GM19372 (cell line): ENCODE measurements at regions not wholly inside any gene's neighbourhood (a gene's known extent, or its start where the extent isn't known, plus 50 kb on each side); places are given as distances from the start of the nearest gene placed in this dataset.
"Not testable (repeated sequence)": the region's sequence is repeated elsewhere in the genome, so short reads cannot be mapped to it uniquely, and the experiment has no call there.

Experiments
- ATAC-seq: cut with Tn5 transposase; IDR thresholded peaks from one replicate; pipeline ENCODE4 v1.9.1; 2021; ENCODE audit warnings: mild to moderate bottlenecking, low read depth, moderate library complexity; ENCODE audit not compliant: unreplicated experiment

DNA sequence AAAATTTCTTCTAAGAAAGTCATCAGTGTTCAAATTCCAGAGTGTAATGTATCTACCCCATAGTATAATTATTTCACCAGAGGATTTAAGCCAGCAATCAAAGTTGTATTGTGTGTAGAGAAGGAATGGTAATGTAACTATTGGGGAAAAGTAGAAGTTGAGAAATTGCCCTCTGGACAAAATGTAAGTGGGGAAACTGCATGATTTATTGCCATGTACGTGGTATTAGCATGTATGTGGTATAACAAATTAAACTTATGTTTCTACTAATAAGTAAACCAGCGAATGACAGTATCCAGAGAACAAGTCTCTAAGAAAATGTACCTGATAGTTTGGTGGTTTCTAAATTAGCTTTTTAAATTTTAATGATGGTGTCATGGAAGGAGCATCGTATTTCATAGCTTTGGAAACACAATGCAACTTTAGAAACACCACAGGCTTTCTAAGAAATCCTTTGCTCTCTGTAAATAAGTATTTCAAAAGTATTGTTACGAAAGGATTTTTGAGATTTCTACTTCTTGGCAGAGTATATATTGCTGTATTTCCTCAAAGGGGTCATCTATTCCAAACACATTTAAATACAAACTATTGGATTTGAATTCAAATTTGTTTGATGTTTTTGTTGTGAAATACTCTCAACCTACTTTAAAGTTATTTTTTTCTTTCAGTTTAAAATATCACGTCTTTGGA lies 1018.9 kb upstream of the ZEB2 start:
- ATAC-seq, result no peak

- ATAC-seq, result no peak
Observed at GRCh38 chr2:145530653-145531052, 1010.7 kb upstream of the ZEB2 start.

DNA sequence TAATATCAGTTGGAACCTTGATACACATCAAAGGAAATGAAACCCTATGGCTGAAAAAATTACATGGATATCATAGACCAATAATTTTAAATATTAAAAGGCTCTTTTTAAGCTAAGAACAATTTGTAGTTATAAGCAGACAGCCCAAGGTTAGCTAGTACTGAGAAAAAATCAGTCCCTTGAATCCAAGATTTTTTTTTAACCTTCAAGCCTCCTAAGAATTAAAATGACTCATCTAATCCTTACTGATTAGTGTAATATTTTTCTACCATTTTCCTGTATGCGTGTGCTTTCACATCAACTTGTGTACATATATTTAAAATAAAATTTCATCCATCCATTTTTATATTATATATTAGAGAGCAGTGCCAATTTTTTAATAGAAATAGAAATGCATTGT lies 1004.9 kb upstream of the ZEB2 start:
- ATAC-seq, result no peak

- no peak for ATAC-seq
Observed at GRCh38 chr2:145524303-145524702, 1004.4 kb upstream of the ZEB2 start.

DNA sequence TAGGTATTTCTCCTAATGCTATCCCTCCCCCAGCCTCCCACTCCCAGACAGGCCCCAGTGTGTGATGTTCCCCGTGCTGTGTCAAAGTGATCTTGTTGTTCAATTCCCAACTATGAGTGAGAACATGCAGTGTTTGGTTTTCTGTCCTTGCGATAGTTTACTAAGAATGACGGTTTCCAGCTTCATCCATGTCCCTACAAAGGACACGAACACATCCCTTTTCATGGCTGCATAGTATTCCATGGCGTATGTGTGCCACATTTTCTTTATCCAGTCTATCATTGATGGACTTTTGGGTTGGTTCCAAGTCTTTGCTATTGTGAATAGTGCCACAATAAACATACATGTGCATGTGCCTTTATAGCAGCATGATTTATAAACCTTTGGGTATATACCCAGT lies 999.3 kb upstream of the ZEB2 start:
- not testable (repeated sequence) for ATAC-seq

GRCh38 chr2:145511946-145512345 lies 992.0 kb upstream of the ZEB2 start:
- ATAC-seq, result no peak

- ATAC-seq, result no peak
Observed at GRCh38 chr2:145503511-145503910, 983.6 kb upstream of the ZEB2 start.

DNA sequence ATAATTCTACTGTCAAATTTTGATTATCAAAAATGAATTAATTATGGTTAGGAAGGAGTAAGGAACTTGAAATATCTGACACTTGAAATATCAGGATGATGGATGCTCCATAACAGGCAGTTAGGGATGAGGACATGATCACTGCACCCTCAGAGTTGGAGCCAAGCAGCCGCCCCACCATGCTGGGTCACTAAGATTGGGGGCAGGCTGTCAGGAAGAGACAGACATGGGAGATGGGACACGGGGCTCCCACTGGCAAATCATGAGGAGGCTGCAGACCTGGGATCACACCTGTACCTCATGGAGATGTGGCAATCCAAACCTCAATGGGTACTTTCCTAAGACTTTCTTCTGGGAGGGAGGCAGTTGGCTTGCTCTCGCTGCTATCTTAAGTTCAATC lies 982.0 kb upstream of the ZEB2 start:
- no peak for ATAC-seq

GRCh38 chr2:145495590-145495989 lies 975.7 kb upstream of the ZEB2 start:
- ATAC-seq, result no peak

GRCh38 chr2:145494441-145494840 lies 974.5 kb upstream of the ZEB2 start:
- ATAC-seq, result no peak

DNA sequence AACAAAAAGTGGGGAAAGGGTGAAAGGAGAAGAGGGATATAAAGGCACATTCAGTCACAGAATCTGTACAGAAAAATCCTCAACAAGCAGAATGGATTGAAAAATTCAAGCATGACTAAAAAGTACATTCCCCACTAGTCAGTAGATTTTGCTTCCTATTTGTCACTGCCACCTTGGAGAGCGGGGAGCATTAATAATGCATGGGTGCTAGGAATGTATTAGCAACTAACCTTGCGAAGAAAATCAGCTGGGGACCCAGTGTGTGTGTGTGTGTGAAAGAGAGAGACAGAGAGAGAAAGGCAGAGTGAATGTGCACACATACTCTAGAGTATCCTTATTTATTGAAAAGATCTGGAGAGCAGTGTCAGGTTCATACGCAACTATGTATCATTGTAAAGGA lies 968.7 kb upstream of the ZEB2 start:
- no peak for ATAC-seq

GRCh38 chr2:145484448-145485097 lies 964.7 kb upstream of the ZEB2 start:
- no peak for ATAC-seq

- ATAC-seq, result no peak
Observed at GRCh38 chr2:145483854-145484253, 963.9 kb upstream of the ZEB2 start.

DNA sequence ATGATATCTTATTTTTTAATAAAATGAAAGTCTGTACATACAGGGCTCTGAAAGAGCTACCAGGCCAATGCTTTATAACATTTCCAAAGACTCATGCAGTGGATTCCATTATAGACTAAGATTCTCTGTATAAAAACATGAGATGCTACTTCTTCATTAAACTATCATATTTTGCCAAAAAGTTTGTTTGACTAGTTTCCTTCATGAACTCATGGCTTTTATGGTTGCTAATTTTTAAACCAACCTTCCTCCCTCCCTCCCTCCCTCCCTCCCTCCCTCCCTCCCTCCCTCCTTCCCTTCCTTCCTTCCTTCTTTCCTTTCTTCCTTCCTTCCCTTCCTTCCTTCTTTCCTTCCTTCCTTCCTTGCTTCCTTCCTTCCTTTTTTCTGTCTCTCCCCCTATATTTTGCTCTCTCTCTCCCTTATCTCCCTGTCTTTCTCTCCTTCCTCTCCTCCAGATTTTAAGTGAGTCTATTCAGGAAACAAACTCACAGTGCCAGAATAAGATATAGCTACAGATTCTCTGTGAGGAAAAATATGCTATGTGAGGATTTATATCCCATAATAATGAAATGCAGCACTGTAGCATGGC lies 961.5 kb upstream of the ZEB2 start:
- no peak for ATAC-seq

DNA sequence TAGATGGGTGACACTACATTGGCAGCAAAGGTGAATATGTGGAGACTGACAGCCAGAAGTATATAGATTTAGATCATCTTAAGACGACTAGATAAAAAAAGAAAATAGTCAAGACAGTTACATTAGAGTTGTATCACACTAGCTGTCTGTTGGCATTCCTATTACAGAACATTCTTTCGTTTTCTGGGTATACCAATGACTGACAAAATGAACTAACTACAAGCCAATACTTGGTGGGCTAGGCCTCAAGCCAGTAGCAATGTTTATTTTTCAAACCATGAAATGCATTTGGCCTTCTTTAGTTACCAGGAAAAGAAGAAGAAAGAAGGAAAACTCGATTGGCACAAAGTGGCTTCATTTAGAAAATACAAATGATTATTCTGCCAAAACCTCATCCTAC lies 944.9 kb upstream of the ZEB2 start:
- ATAC-seq, result no peak

- ATAC-seq, result no peak
Observed at GRCh38 chr2:145460112-145460511, 940.2 kb upstream of the ZEB2 start.

GRCh38 chr2:145431181-145431951 lies 911.4 kb upstream of the ZEB2 start:
- ATAC-seq, result no peak

DNA sequence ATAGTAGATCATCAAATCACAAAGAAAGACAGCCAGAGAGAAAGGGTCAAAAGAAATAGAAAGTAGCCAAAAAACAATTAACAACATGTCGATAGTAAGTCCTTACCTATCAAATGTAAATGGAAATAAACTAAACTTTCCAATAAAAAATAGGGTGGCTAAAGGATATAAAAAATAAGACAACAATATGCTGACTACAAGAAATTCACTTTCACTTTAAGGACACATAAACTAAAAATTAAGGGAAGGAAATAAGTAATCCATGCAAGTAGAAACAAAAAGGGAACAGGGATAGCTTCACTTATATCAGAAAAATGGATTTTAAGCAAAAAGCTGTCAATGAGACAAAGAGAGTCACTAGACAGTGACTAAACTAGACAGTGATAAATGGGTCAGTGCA lies 903.9 kb upstream of the ZEB2 start:
- no peak for ATAC-seq

- no peak for ATAC-seq
Observed at GRCh38 chr2:145422576-145422975, 902.7 kb upstream of the ZEB2 start.

DNA sequence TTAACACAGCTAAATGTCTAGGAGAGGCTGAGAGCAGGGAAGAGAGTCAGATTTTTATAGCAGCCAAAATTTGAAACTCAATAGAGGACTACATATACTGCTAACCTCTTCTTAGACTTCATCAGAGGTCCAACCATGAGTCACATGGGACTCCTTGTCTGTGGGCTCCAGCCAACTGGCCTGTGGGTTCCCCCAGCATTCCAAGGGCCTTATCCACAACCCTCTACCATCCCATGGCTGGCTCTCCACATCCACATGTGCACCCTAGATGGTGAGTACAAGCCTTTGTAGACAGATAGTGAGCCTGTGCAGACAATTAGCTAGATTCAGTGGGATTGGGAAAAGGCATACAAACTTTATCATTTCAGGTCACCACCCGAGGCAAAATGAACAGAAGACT lies 901.9 kb upstream of the ZEB2 start:
- ATAC-seq, result no peak

- ATAC-seq, result no peak
Observed at GRCh38 chr2:145416640-145417039, 896.7 kb upstream of the ZEB2 start.
